Peyer's patch (tissue), 4 donors: ENCODE measurements at regions not wholly inside any gene's neighbourhood (a gene's known extent, or its start where the extent isn't known, plus 50 kb on each side); places are given as distances from the start of the nearest gene placed in this dataset.

Experiments used
- DNase-seq, 3 donors: peaks; one replicate each; pipeline ENCODE4 v3.0.0-alpha.2; 2017 to 2019
- H3K27ac ChIP-seq, 4 donors: fragments of 200-600 bp; sonication (generic); one replicate each; pipeline ENCODE4 v1.5.1; 2016 to 2019
- H3K27me3 ChIP-seq, 2 donors: fragments of 200-600 bp; sonication (generic); one replicate each; pipeline ENCODE4 v1.5.1; 2019
- H3K36me3 ChIP-seq, 3 donors: fragments of 200-600 bp; sonication (generic); one replicate each; pipeline ENCODE4 v1.5.1; 2016 to 2019
- H3K4me1 ChIP-seq, 4 donors: fragments of 200-600 bp; sonication (generic); one replicate each; pipeline ENCODE4 v1.5.1; 2016 to 2019
- H3K4me3 ChIP-seq, 4 donors: fragments of 200-600 bp; sonication (generic); 1 replicate in 3 of 4; 2 replicates in 1 of 4; pipeline ENCODE4 v1.5.1; 2016 to 2019; ENCODE audit warnings: mild to moderate bottlenecking in 1 of 4
- H3K9me3 ChIP-seq, 4 donors: fragments of 200-600 bp; sonication (generic); one replicate each; pipeline ENCODE4 v1.5.1; 2016 to 2019; ENCODE audit warnings: mild to moderate bottlenecking in 1 of 4
- POLR2A ChIP-seq, 2 donors: fragments of 450-650 bp; IDR thresholded peaks; one replicate each; pipeline ENCODE4 v1.5.1; 2017; ENCODE audit warnings: antibody characterized with exemption in 2 of 2, mild to moderate bottlenecking in 2 of 2, moderate library complexity in 2 of 2
- TF ChIP-seq, protein P1 (sequence below), 6 experiments: fragments of 450-650 bp in 4 of 6; fragments of 200-600 bp in 2 of 6; sonication (generic) in 1 of 6; IDR thresholded peaks; one replicate each; pipeline ENCODE4 v1.5.1; 2017 to 2019; ENCODE audit warnings: antibody characterized with exemption in 6 of 6, mild to moderate bottlenecking in 3 of 6, moderate library complexity in 1 of 6

DNA sequence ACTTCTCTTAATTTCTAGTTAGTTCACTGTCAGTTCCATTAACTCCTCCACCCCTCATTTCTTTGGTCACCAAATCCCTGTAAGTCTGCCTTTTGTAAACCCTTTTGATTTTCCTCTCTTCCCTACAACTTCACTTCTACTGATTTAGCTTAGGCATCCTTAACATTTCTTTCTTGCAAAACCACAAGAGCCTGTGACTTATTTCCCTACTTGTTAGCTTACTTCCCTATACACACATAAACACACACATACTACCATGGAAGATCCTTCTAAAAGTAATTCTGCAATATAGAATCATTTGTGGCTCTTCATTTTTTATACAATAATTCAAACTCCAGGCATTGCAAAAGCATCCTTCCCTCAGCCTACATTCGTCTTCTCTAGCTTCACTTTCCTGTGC is 494.3 kb upstream of the USP15 start:
- Histone ChIP-seq H3K4me1 (no peaks in the 10 kb centered on the region), H3K36me3 (no peaks in the 10 kb centered on the region), H3K9me3 (no peaks in the 10 kb centered on the region), H3K27ac (no peak overlapping the region), H3K4me3 (no peak overlapping the region), H3K27me3 (no peaks in the 10 kb centered on the region)
- DNase-seq, result no peak
- TF ChIP-seq, protein P1, sequence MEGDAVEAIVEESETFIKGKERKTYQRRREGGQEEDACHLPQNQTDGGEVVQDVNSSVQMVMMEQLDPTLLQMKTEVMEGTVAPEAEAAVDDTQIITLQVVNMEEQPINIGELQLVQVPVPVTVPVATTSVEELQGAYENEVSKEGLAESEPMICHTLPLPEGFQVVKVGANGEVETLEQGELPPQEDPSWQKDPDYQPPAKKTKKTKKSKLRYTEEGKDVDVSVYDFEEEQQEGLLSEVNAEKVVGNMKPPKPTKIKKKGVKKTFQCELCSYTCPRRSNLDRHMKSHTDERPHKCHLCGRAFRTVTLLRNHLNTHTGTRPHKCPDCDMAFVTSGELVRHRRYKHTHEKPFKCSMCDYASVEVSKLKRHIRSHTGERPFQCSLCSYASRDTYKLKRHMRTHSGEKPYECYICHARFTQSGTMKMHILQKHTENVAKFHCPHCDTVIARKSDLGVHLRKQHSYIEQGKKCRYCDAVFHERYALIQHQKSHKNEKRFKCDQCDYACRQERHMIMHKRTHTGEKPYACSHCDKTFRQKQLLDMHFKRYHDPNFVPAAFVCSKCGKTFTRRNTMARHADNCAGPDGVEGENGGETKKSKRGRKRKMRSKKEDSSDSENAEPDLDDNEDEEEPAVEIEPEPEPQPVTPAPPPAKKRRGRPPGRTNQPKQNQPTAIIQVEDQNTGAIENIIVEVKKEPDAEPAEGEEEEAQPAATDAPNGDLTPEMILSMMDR (IDR thresholded peaks at IDR 0.05), result no peak
- no peak for TF ChIP-seq POLR2A (IDR thresholded peaks at IDR 0.05)

DNA sequence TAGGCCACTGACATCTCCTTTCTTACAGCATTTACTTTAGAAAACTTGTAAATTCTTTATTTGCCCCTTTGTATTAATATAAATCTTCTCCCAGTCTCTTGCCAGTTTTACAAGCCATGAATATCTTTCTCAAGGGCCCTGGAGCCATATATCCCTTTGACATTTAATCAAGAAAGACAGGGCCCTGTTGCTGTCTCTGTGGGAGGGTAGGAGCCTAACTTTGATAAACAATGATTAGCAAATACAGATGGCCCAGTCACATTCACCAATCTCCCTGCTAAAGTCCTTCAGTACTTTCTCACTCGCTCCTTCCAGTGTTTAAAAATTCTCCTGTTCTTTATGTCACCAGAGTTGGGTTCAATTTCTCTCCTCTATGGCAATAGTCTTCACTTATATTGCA is 479.8 kb upstream of the USP15 start:
- Histone ChIP-seq H3K36me3 (no peaks in the 10 kb centered on the region), H3K4me1 (no peaks in the 10 kb centered on the region), H3K9me3 (no peaks in the 10 kb centered on the region), H3K27me3 (no peaks in the 10 kb centered on the region), H3K4me3 (no peak overlapping the region), H3K27ac (no peak overlapping the region)
- TF ChIP-seq POLR2A (IDR thresholded peaks at IDR 0.05), result no peak
- TF ChIP-seq, protein P1 (IDR thresholded peaks at IDR 0.05), result no peak
- no peak for DNase-seq

DNA sequence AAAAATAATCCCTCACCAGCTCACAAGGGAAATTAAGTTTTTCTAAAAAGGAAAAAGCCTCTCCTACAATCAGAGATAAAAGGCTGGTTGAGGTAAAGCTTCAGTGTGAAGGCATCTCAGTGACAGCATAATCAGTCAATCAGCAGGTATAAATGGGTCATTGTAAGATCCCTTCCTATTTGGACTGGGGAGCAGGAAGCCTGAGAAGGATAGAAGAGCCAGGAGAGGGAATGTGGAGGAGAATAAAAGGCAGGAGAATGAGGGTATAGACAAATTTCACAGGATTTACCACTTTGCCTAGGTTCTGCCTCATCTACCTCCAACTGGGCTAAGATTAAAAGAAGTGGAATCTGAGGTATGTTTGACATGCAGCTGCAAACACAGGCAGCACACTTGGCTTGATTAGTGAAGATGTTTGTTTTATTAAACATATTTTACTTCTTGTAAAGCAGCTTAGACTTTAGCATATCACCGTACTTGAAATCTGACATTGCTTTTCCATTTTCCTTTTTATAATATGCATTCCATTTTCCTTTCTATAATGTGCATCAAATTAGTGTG is 479.1 kb upstream of the USP15 start:
- Histone ChIP-seq H3K27me3 (no peaks in the 10 kb centered on the region), H3K9me3 (no peaks in the 10 kb centered on the region), H3K36me3 (no peaks in the 10 kb centered on the region), H3K4me1 (no peaks in the 10 kb centered on the region), H3K27ac (no peak overlapping the region), H3K4me3 (no peak overlapping the region)
- TF ChIP-seq, protein P1 (IDR thresholded peaks at IDR 0.05), result no peak
- TF ChIP-seq POLR2A (IDR thresholded peaks at IDR 0.05), result no peak
- no peak for DNase-seq

DNA sequence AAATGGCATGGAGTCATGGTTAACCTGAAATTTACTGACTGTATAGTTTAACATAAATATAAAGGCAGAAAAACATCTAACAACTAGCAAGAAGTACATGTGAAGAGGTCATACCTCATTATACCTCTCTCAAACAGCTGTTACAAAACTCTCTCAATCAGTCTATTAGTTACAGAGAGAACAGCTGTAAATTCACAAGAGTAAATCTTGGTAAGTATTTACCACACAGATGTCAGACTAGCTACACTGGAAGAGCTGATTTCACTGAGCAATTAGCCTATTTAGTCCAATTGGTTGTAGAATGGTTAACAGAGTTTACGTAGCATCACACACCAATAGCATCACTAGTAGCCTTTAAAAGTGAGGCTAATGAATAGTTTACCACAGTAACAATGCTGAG is 463.4 kb upstream of the USP15 start:
- Histone ChIP-seq H3K36me3 (no peaks in the 10 kb centered on the region), H3K4me3 (no peak overlapping the region), H3K27ac (no peak overlapping the region), H3K9me3 (no peaks in the 10 kb centered on the region), H3K27me3 (no peaks in the 10 kb centered on the region), H3K4me1 (no peaks in the 10 kb centered on the region)
- no peak for DNase-seq
- TF ChIP-seq POLR2A (IDR thresholded peaks at IDR 0.05), result no peak
- TF ChIP-seq, protein P1 (IDR thresholded peaks at IDR 0.05), result no peak

DNA sequence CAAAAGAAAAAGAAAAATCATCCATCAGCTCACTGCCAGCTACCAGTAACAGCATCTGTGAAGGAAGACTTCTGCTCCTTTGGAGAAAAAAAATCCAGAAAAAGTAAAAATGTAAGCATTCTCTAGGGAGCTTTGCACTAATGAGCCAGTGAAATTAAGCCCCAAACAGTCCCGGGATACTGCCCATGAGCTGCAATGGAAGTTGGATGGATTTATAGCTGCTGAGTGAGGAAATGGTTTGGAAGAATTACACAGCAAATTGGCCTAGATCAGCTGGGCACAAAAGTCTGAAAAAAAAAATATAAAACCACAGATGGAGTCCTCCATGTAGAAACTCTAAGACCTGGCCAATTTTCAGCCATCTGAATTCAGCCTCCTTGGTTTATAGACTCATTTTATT is 462.9 kb upstream of the USP15 start:
- H3K36me3 ChIP-seq, result no peaks in the 10 kb centered on the region
- no peak for DNase-seq

More for the DNA sequence above, 462.9 kb upstream of the USP15 start:
- Histone ChIP-seq H3K4me1 (no peaks in the 10 kb centered on the region), H3K27me3 (no peaks in the 10 kb centered on the region), H3K9me3 (no peaks in the 10 kb centered on the region), H3K27ac (no peak overlapping the region), H3K4me3 (no peak overlapping the region)
- TF ChIP-seq, protein P1 (IDR thresholded peaks at IDR 0.05), result no peak
- no peak for TF ChIP-seq POLR2A (IDR thresholded peaks at IDR 0.05)
